ENCODE measurements at regions not wholly inside any gene's neighbourhood (a gene's known extent, or its start where the extent isn't known, plus 50 kb on each side); places are given as distances from the start of the nearest gene placed in this dataset.

- H3K9me3 ChIP-seq = no peaks in the 10 kb centered on the region
- H3K27me3 ChIP-seq = no peaks in the 10 kb centered on the region
- no peak overlapping the region for H3K4me3 ChIP-seq
- 73 to 74% methylated on average over 2 of the region's 2 CpGs for WGBS, 2 donors
- ATAC-seq (ENCODE audit: low FRiP score in 2 of 2) (no peak), DNase-seq (no peak)
- H3K27ac ChIP-seq = no peak overlapping the region
- H3K4me1 ChIP-seq = no peaks in the 10 kb centered on the region
- H3K36me3 ChIP-seq = no peaks in the 10 kb centered on the region
- TF ChIP-seq EP300 (IDR thresholded peaks at IDR 0.05) (no peak), POLR2AphosphoS5 (IDR thresholded peaks at IDR 0.05) (no peak), CTCF (IDR thresholded peaks at IDR 0.05) (no peak), POLR2A (IDR thresholded peaks at IDR 0.05) (no peak)
Observed at GRCh38 chr3:8327739-8328138, 173.9 kb upstream of the LMCD1 start.

- 47 to 49% methylated on average over 3 of the region's 3 CpGs for WGBS, 2 donors
- no peak overlapping the region for H3K27ac ChIP-seq
- H3K9me3 ChIP-seq = no peaks in the 10 kb centered on the region
- DNase-seq (no peak), ATAC-seq (ENCODE audit: low FRiP score in 2 of 2) (no peak)
- no peaks in the 10 kb centered on the region for H3K36me3 ChIP-seq
- H3K27me3 ChIP-seq = no peaks in the 10 kb centered on the region
- H3K4me1 ChIP-seq = no peaks in the 10 kb centered on the region
- no peak overlapping the region for H3K4me3 ChIP-seq
- no peak for TF ChIP-seq EP300 (IDR thresholded peaks at IDR 0.05)
- TF ChIP-seq POLR2A (IDR thresholded peaks at IDR 0.05) = no peak
- no peak for TF ChIP-seq POLR2AphosphoS5 (IDR thresholded peaks at IDR 0.05)
- TF ChIP-seq CTCF (IDR thresholded peaks at IDR 0.05) = no peak
Observed at GRCh38 chr3:8328967-8329366, 172.7 kb upstream of the LMCD1 start.

- H3K27me3 ChIP-seq = no peaks in the 10 kb centered on the region
- H3K27ac ChIP-seq = no peak overlapping the region
- TF ChIP-seq POLR2A (IDR thresholded peaks at IDR 0.05) (no peak), CTCF (IDR thresholded peaks at IDR 0.05) (no peak), EP300 (IDR thresholded peaks at IDR 0.05) (no peak), POLR2AphosphoS5 (IDR thresholded peaks at IDR 0.05) (no peak)
- ATAC-seq (ENCODE audit: low FRiP score in 2 of 2) (no peak), DNase-seq (no peak)
- no peaks in the 10 kb centered on the region for H3K9me3 ChIP-seq
- no peak overlapping the region for H3K4me3 ChIP-seq
- H3K4me1 ChIP-seq = no peaks in the 10 kb centered on the region
- H3K36me3 ChIP-seq = no peaks in the 10 kb centered on the region
Observed at GRCh38 chr3:8329598-8329997, 172.0 kb upstream of the LMCD1 start.

- Histone ChIP-seq H3K4me3 (no peak overlapping the region), H3K27ac (no peak overlapping the region), H3K4me1 (no peaks in the 10 kb centered on the region), H3K27me3 (no peaks in the 10 kb centered on the region), H3K36me3 (no peaks in the 10 kb centered on the region), H3K9me3 (no peaks in the 10 kb centered on the region)
- no peak for ATAC-seq (ENCODE audit: low FRiP score in 2 of 2)
- 84 to 88% methylated on average over 8 of the region's 8 CpGs for WGBS, 2 donors
- no peak for DNase-seq
- TF ChIP-seq POLR2AphosphoS5 (IDR thresholded peaks at IDR 0.05) (no peak), CTCF (IDR thresholded peaks at IDR 0.05) (no peak), POLR2A (IDR thresholded peaks at IDR 0.05) (no peak), EP300 (IDR thresholded peaks at IDR 0.05) (no peak)
Observed at GRCh38 chr3:8336456-8336855, 165.2 kb upstream of the LMCD1 start.

GRCh38 chr3:8338424-8338823 lies 163.2 kb upstream of the LMCD1 start:
- TF ChIP-seq POLR2AphosphoS5 (IDR thresholded peaks at IDR 0.05) (no peak), CTCF (IDR thresholded peaks at IDR 0.05) (no peak), POLR2A (IDR thresholded peaks at IDR 0.05) (no peak), EP300 (IDR thresholded peaks at IDR 0.05) (no peak)
- no peak overlapping the region for H3K4me3 ChIP-seq
- H3K27me3 ChIP-seq = no peaks in the 10 kb centered on the region
- H3K27ac ChIP-seq = no peak overlapping the region
- no peaks in the 10 kb centered on the region for H3K9me3 ChIP-seq
- no peak for DNase-seq
- ATAC-seq (ENCODE audit: low FRiP score in 2 of 2) = no peak
- WGBS, 2 donors = 86 to 90% methylated on average over 2 of the region's 2 CpGs
- H3K36me3 ChIP-seq = no peaks in the 10 kb centered on the region
- H3K4me1 ChIP-seq = no peaks in the 10 kb centered on the region

Data from upper lobe of left lung (tissue), 6 donors.